Dendritic cell treated with granulocyte-macrophage colony-stimulating factor and Interleukin-4, amounts not matched to agents 40 ng/mL and 50 ng/mL, for 4 days (primary cell): ENCODE measurements at regions not wholly inside any gene's neighbourhood (a gene's known extent, or its start where the extent isn't known, plus 50 kb on each side); places are given as distances from the start of the nearest gene placed in this dataset.
"Not testable (repeated sequence)": the region's sequence is repeated elsewhere in the genome, so short reads cannot be mapped to it uniquely, and the experiment has no call there.

Experiments used
- H3K27ac Mint-ChIP-seq: one replicate; pipeline ENCODE4 v1.8.0; 2022; ENCODE audit warnings: mild to moderate bottlenecking, mixed read lengths
- H3K27me3 Mint-ChIP-seq: one replicate; pipeline ENCODE4 v1.8.0; 2022; ENCODE audit warnings: mild to moderate bottlenecking, mixed read lengths
- H3K36me3 Mint-ChIP-seq: one replicate; pipeline ENCODE4 v1.8.0; 2022; ENCODE audit warnings: low read depth, mixed read lengths
- H3K4me1 Mint-ChIP-seq: one replicate; pipeline ENCODE4 v1.8.0; 2022; ENCODE audit warnings: low read depth, mixed read lengths
- H3K4me3 Mint-ChIP-seq: one replicate; pipeline ENCODE4 v1.8.0; 2022; ENCODE audit warnings: mild to moderate bottlenecking, moderate library complexity, mixed read lengths
- H3K9me3 Mint-ChIP-seq: one replicate; pipeline ENCODE4 v1.8.0; 2022; ENCODE audit warnings: mixed read lengths
- intact Hi-C: fragments of 100-400 bp; cut with micrococcal nuclease; formaldehyde crosslinking; loops from one replicate; pipeline ENCODE4 v1.15.0; 2022

- Mint-ChIP-seq H3K4me3 (no peak overlapping the region), H3K4me1 (peaks cover 45% of the 10 kb centered on the region), H3K36me3 (peaks cover 58% of the 10 kb centered on the region), H3K27ac (no peak overlapping the region), H3K9me3 (no peaks in the 10 kb centered on the region), H3K27me3 (no peaks in the 10 kb centered on the region)
- intact Hi-C loops: loop anchor here (5.0 kb wide), 1 partner anchor 145 kb away; the partner anchor contains the start of gene NIBAN1
Measured at GRCh38 chr1:184827600-184828368, 73.1 kb upstream of the EDEM3 start.

GRCh38 chr1:184826001-184826400 is 71.3 kb upstream of the EDEM3 start:
- Mint-ChIP-seq H3K4me1 (peaks cover 49% of the 10 kb centered on the region), H3K9me3 (no peaks in the 10 kb centered on the region), H3K4me3 (no peak overlapping the region), H3K27me3 (no peaks in the 10 kb centered on the region), H3K27ac (peak overlapping the region; percentile 89), H3K36me3 (peaks cover 61% of the 10 kb centered on the region)
- intact Hi-C loops: loop anchor here (5.0 kb wide), 1 partner anchor 146 kb away; the partner anchor contains the start of gene NIBAN1

- no peak overlapping the region for H3K4me3 Mint-ChIP-seq
- H3K4me1 Mint-ChIP-seq: peaks cover 49% of the 10 kb centered on the region
- H3K27me3 Mint-ChIP-seq: no peaks in the 10 kb centered on the region
- H3K36me3 Mint-ChIP-seq: peaks cover 63% of the 10 kb centered on the region
- H3K9me3 Mint-ChIP-seq: no peaks in the 10 kb centered on the region
- H3K27ac Mint-ChIP-seq: peak overlapping the region; percentile 89
- intact Hi-C loops: loop anchor here (5.0 kb wide), 1 partner anchor 147 kb away; the partner anchor contains the start of gene NIBAN1
Measured at GRCh38 chr1:184825571-184825970, 70.9 kb upstream of the EDEM3 start.

GRCh38 chr1:184824691-184825323 is 70.1 kb upstream of the EDEM3 start:
- Mint-ChIP-seq H3K27ac (peak overlapping the region; percentile 89), H3K9me3 (no peaks in the 10 kb centered on the region), H3K4me1 (peaks cover 49% of the 10 kb centered on the region), H3K36me3 (peaks cover 62% of the 10 kb centered on the region), H3K27me3 (no peaks in the 10 kb centered on the region), H3K4me3 (no peak overlapping the region)
- intact Hi-C loops: loop anchor here (5.0 kb wide), 1 partner anchor 147 kb away; the partner anchor contains the start of gene NIBAN1

- Mint-ChIP-seq H3K36me3 (peaks cover 63% of the 10 kb centered on the region), H3K4me3 (no peak overlapping the region), H3K27me3 (no peaks in the 10 kb centered on the region), H3K9me3 (no peaks in the 10 kb centered on the region), H3K4me1 (peaks cover 49% of the 10 kb centered on the region), H3K27ac (peak overlapping the region; percentile 69)
- intact Hi-C loops: no loop called here
Measured at GRCh38 chr1:184823080-184823479, 68.4 kb upstream of the EDEM3 start.

GRCh38 chr1:184822267-184822666 is 67.6 kb upstream of the EDEM3 start:
- H3K36me3 Mint-ChIP-seq: peaks cover 63% of the 10 kb centered on the region
- no peaks in the 10 kb centered on the region for H3K9me3 Mint-ChIP-seq
- H3K27ac Mint-ChIP-seq: peak overlapping the region; percentile 69
- no peaks in the 10 kb centered on the region for H3K27me3 Mint-ChIP-seq
- intact Hi-C loops: no loop called here
- no peak overlapping the region for H3K4me3 Mint-ChIP-seq
- peaks cover 49% of the 10 kb centered on the region for H3K4me1 Mint-ChIP-seq

GRCh38 chr1:184821658-184822057 is 67.0 kb upstream of the EDEM3 start:
- Mint-ChIP-seq H3K27ac (no peak overlapping the region), H3K36me3 (peaks cover 64% of the 10 kb centered on the region), H3K9me3 (no peaks in the 10 kb centered on the region), H3K4me3 (no peak overlapping the region), H3K27me3 (no peaks in the 10 kb centered on the region), H3K4me1 (peaks cover 43% of the 10 kb centered on the region)
- intact Hi-C loops: no loop called here

- no peak overlapping the region for H3K4me3 Mint-ChIP-seq
- H3K4me1 Mint-ChIP-seq: peaks cover 36% of the 10 kb centered on the region
- no peak overlapping the region for H3K27ac Mint-ChIP-seq
- intact Hi-C loops: no loop called here
- H3K9me3 Mint-ChIP-seq: no peaks in the 10 kb centered on the region
- peaks cover 68% of the 10 kb centered on the region for H3K36me3 Mint-ChIP-seq
- no peaks in the 10 kb centered on the region for H3K27me3 Mint-ChIP-seq
Measured at GRCh38 chr1:184820956-184821355, 66.3 kb upstream of the EDEM3 start.

GRCh38 chr1:184820218-184820750 is 65.6 kb upstream of the EDEM3 start:
- Mint-ChIP-seq H3K9me3 (no peaks in the 10 kb centered on the region), H3K27me3 (no peaks in the 10 kb centered on the region), H3K27ac (no peak overlapping the region), H3K4me1 (peaks cover 29% of the 10 kb centered on the region), H3K4me3 (no peak overlapping the region), H3K36me3 (peaks cover 73% of the 10 kb centered on the region)
- intact Hi-C loops: no loop called here

- Mint-ChIP-seq H3K36me3 (peaks cover 81% of the 10 kb centered on the region), H3K27ac (no peak overlapping the region), H3K27me3 (no peaks in the 10 kb centered on the region), H3K4me1 (peaks cover 13% of the 10 kb centered on the region), H3K9me3 (no peaks in the 10 kb centered on the region), H3K4me3 (no peak overlapping the region)
- intact Hi-C loops: no loop called here
Measured at GRCh38 chr1:184818646-184819045, 64.0 kb upstream of the EDEM3 start.

GRCh38 chr1:184817003-184817402 is 62.3 kb upstream of the EDEM3 start:
- H3K27me3 Mint-ChIP-seq, intact Hi-C loops, H3K27ac Mint-ChIP-seq, H3K9me3 Mint-ChIP-seq, H3K4me1 Mint-ChIP-seq, H3K4me3 Mint-ChIP-seq: not testable (repeated sequence)
- H3K36me3 Mint-ChIP-seq: peaks cover 79% of the 10 kb centered on the region

GRCh38 chr1:184813528-184814089 is 59.0 kb upstream of the EDEM3 start:
- Mint-ChIP-seq H3K4me1 (no peaks in the 10 kb centered on the region), H3K36me3 (peaks cover 77% of the 10 kb centered on the region), H3K27ac (no peak overlapping the region), H3K4me3 (no peak overlapping the region), H3K9me3 (no peaks in the 10 kb centered on the region), H3K27me3 (no peaks in the 10 kb centered on the region)
- intact Hi-C loops: no loop called here

GRCh38 chr1:184811439-184812111 is 56.9 kb upstream of the EDEM3 start:
- H3K4me3 Mint-ChIP-seq: no peak overlapping the region
- intact Hi-C loops: no loop called here
- no peaks in the 10 kb centered on the region for H3K27me3 Mint-ChIP-seq

More at GRCh38 chr1:184811439-184812111, 56.9 kb upstream of the EDEM3 start:
- H3K36me3 Mint-ChIP-seq: peaks cover 74% of the 10 kb centered on the region
- no peak overlapping the region for H3K27ac Mint-ChIP-seq
- H3K4me1 Mint-ChIP-seq: peaks cover 9% of the 10 kb centered on the region
- H3K9me3 Mint-ChIP-seq: no peaks in the 10 kb centered on the region
